H9 (cell line): ENCODE measurements at regions not wholly inside any gene's neighbourhood (a gene's known extent, or its start where the extent isn't known, plus 50 kb on each side); places are given as distances from the start of the nearest gene placed in this dataset.

Source experiments
- DNase-seq: peaks from one replicate; pipeline ENCODE4 v3.0.0-alpha.2; 2017
- H2AFZ ChIP-seq: one replicate; pipeline ENCODE4 v1.6.1; 2013; ENCODE audit warnings: mild to moderate bottlenecking, low read length, control low read depth, moderate library complexity
- H2AK5ac ChIP-seq: 2 replicates; pipeline ENCODE4 v1.6.1; 2013; ENCODE audit warnings: low read length, control low read depth, mixed read lengths; ENCODE audit not compliant: insufficient read length
- H2BK120ac ChIP-seq: one replicate; pipeline ENCODE4 v1.6.1; 2013; ENCODE audit warnings: low read depth, mild to moderate bottlenecking, low read length, control low read depth, inconsistent platforms; ENCODE audit not compliant: poor library complexity, severe bottlenecking
- H2BK12ac ChIP-seq: 2 replicates; pipeline ENCODE4 v1.6.1; 2013; ENCODE audit warnings: low read length, control low read depth, mixed read lengths, low read depth; ENCODE audit not compliant: insufficient read length
- H2BK15ac ChIP-seq: 2 replicates; pipeline ENCODE4 v1.6.1; 2013; ENCODE audit warnings: low read depth, low read length, control low read depth
- H2BK20ac ChIP-seq: one replicate; pipeline ENCODE4 v1.6.1; 2013; ENCODE audit warnings: low read depth, mild to moderate bottlenecking, low read length, control low read depth, inconsistent platforms; ENCODE audit not compliant: poor library complexity, severe bottlenecking
- H2BK5ac ChIP-seq: 2 replicates; pipeline ENCODE4 v1.6.1; 2013; ENCODE audit warnings: low read length, control low read depth, mixed read lengths; ENCODE audit not compliant: insufficient read length
- H3K14ac ChIP-seq: 2 replicates; pipeline ENCODE4 v1.6.1; 2013; ENCODE audit warnings: low read length, control low read depth; ENCODE audit not compliant: insufficient read depth
- H3K18ac ChIP-seq: 2 replicates; pipeline ENCODE4 v1.6.1; 2013; ENCODE audit warnings: low read depth, mild to moderate bottlenecking, mixed read lengths, low read length, control low read depth; ENCODE audit not compliant: insufficient read length
- H3K23ac ChIP-seq: 2 replicates; pipeline ENCODE4 v1.6.1; 2013; ENCODE audit warnings: low read length, control low read depth, mixed read lengths, low read depth; ENCODE audit not compliant: insufficient read length
- H3K23me2 ChIP-seq: 2 replicates; pipeline ENCODE4 v1.6.1; 2013; ENCODE audit warnings: low read depth, mild to moderate bottlenecking, mixed read lengths, low read length, control low read depth; ENCODE audit not compliant: insufficient read length, poor library complexity, severe bottlenecking
- H3K27ac ChIP-seq: 2 replicates; pipeline ENCODE4 v1.5.1; 2013; ENCODE audit warnings: low read length, control low read depth, mixed read lengths, low read depth; ENCODE audit not compliant: insufficient read length
- H3K27me3 ChIP-seq: 2 replicates; pipeline ENCODE4 v1.6.1; 2013; ENCODE audit warnings: low read length, control low read depth, inconsistent platforms; ENCODE audit not compliant: insufficient read depth
- H3K4ac ChIP-seq: 2 replicates; pipeline ENCODE4 v1.6.1; 2013; ENCODE audit warnings: low read depth, mild to moderate bottlenecking, control low read depth, inconsistent platforms, low read length, moderate library complexity
- H3K4me1 ChIP-seq: 2 replicates; pipeline ENCODE4 v1.6.1; 2013; ENCODE audit warnings: low read length, control low read depth, inconsistent platforms; ENCODE audit not compliant: insufficient read depth
- H3K4me2 ChIP-seq: 2 replicates; pipeline ENCODE4 v1.6.1; 2013; ENCODE audit warnings: low read length, control low read depth, mixed read lengths; ENCODE audit not compliant: insufficient read length, insufficient read depth
- H3K56ac ChIP-seq: 2 replicates; pipeline ENCODE4 v1.6.1; 2013; ENCODE audit warnings: low read depth, mild to moderate bottlenecking, mixed read lengths, low read length, control low read depth; ENCODE audit not compliant: insufficient read length
- H3K79me1 ChIP-seq: 2 replicates; pipeline ENCODE4 v1.6.1; 2013; ENCODE audit warnings: low read depth, mild to moderate bottlenecking, moderate library complexity, low read length, control low read depth, inconsistent platforms; ENCODE audit not compliant: insufficient read depth, poor library complexity, severe bottlenecking
- H3K79me2 ChIP-seq: 2 replicates; pipeline ENCODE4 v1.6.1; 2013; ENCODE audit warnings: low read length, control low read depth, inconsistent platforms; ENCODE audit not compliant: insufficient read depth
- H3K9ac ChIP-seq: 2 replicates; pipeline ENCODE4 v1.6.1; 2013; ENCODE audit warnings: low read length, control low read depth, mixed read lengths; ENCODE audit not compliant: insufficient read length; ENCODE audit errors: extremely low read depth
- H3K9me3 ChIP-seq: one replicate; pipeline ENCODE4 v1.6.1; 2013; ENCODE audit warnings: low read depth, low read length, inconsistent platforms; ENCODE audit not compliant: control insufficient read depth
- H3T11ph ChIP-seq: one replicate; pipeline ENCODE4 v1.6.1; 2013; ENCODE audit warnings: mild to moderate bottlenecking, low read length, control low read depth, inconsistent platforms
- H4K20me1 ChIP-seq: one replicate; pipeline ENCODE4 v1.6.1; 2013; ENCODE audit not compliant: control insufficient read depth, insufficient read length, insufficient read depth
- H4K5ac ChIP-seq: 2 replicates; pipeline ENCODE4 v1.6.1; 2013; ENCODE audit warnings: low read depth, mild to moderate bottlenecking, mixed read lengths, low read length, control low read depth; ENCODE audit not compliant: insufficient read length
- H4K8ac ChIP-seq: replicated peaks from 2 replicates; pipeline ENCODE4 v1.6.1; 2013; ENCODE audit warnings: low read length, control low read depth, mixed read lengths, low read depth; ENCODE audit not compliant: insufficient read length
- H4K91ac ChIP-seq: 2 replicates; pipeline ENCODE4 v1.6.1; 2013; ENCODE audit warnings: low read depth, mild to moderate bottlenecking, moderate library complexity, mixed read lengths, low read length, control low read depth; ENCODE audit not compliant: insufficient read length
- H3K27ac Mint-ChIP-seq, 3 experiments: 2 replicates in 2 of 3; 3 replicates in 1 of 3; pipeline ENCODE4 v1.8.0; 2020 to 2021; ENCODE audit warnings: mixed read lengths in 3 of 3, mild to moderate bottlenecking in 1 of 3, moderate library complexity in 1 of 3
- H3K27me3 Mint-ChIP-seq: 2 replicates; pipeline ENCODE4 v1.8.0; 2021; ENCODE audit warnings: low read depth, mild to moderate bottlenecking, moderate library complexity, mixed read lengths
- H3K36me3 Mint-ChIP-seq, 3 experiments: 2 replicates in 2 of 3; 3 replicates in 1 of 3; pipeline ENCODE4 v1.8.0; 2020 to 2021; ENCODE audit warnings: low read depth in 3 of 3, mixed read lengths in 3 of 3; ENCODE audit not compliant: insufficient read depth in 1 of 3
- H3K4me1 Mint-ChIP-seq, 2 experiments: 2 replicates each; pipeline ENCODE4 v1.8.0; 2020; ENCODE audit warnings: mixed read lengths in 2 of 2
- H3K4me3 Mint-ChIP-seq, 2 experiments: 2 replicates in 1 of 2; 3 replicates in 1 of 2; pipeline ENCODE4 v1.8.0; 2020 to 2021; ENCODE audit warnings: mild to moderate bottlenecking in 2 of 2, mixed read lengths in 2 of 2, moderate library complexity in 1 of 2
- H3K9me3 Mint-ChIP-seq, 2 experiments: 2 replicates in 1 of 2; 3 replicates in 1 of 2; pipeline ENCODE4 v1.8.0; 2020; ENCODE audit warnings: mild to moderate bottlenecking in 2 of 2, mixed read lengths in 2 of 2, moderate library complexity in 1 of 2
- CTCF ChIP-seq: fragments of 200-600 bp; sonication (generic); conservative IDR thresholded peaks from 3 replicates; pipeline ENCODE4 v1.8.0; 2021; ENCODE audit warnings: antibody characterized with exemption, mild to moderate bottlenecking
- WGBS: extraction: QIAGEN DNeasy Blood & Tissue Kit; methylation state at CpG from one replicate; pipeline ENCODE4 v1.1.7; 2013; ENCODE audit warnings: missing lambda C conversion rate, low lambda C conversion rate, mixed read lengths; ENCODE audit not compliant: insufficient read length; ENCODE audit errors: extremely low coverage; 5-methylcytosine and 5-hydroxymethylcytosine counted together

GRCh38 chr1:95375174-95375573, 141.2 kb downstream of the RWDD3 start:
- Histone ChIP-seq H3K27me3 (no peaks in the 10 kb centered on the region), H3K4ac (no peak overlapping the region), H3K79me1 (no peaks in the 10 kb centered on the region), H2BK12ac (no peak overlapping the region), H3K79me2 (no peaks in the 10 kb centered on the region), H2BK120ac (no peak overlapping the region), H2AK5ac (no peak overlapping the region), H4K20me1 (no peaks in the 10 kb centered on the region), H2BK15ac (no peak overlapping the region), H2BK5ac (no peak overlapping the region), H3K4me1 (no peaks in the 10 kb centered on the region), H3K56ac (no peak overlapping the region), H3K9me3 (no peaks in the 10 kb centered on the region), H3K23me2 (no peaks in the 10 kb centered on the region), H3K23ac (no peak overlapping the region), H3K27ac (no peak overlapping the region), H3K9ac (no peak overlapping the region), H4K5ac (no peak overlapping the region), H3K18ac (no peak overlapping the region), H3K4me2 (no peak overlapping the region), H4K91ac (no peak overlapping the region), H3T11ph (no peak overlapping the region), H3K14ac (no peak overlapping the region), H4K8ac (no peak overlapping the region), H2BK20ac (no peak overlapping the region), H2AFZ (no peak overlapping the region)
- Mint-ChIP-seq H3K36me3 (no peaks in the 10 kb centered on the region), H3K27ac (no peak overlapping the region), H3K9me3 (no peaks in the 10 kb centered on the region), H3K4me3 (no peak overlapping the region), H3K4me1 (no peaks in the 10 kb centered on the region; a peak in 1 of 4 replicates), H3K27me3 (no peaks in the 10 kb centered on the region)
- TF ChIP-seq CTCF = no peak
- no CpG with 5 or more reads among the region's 4 CpGs for WGBS
- no peak for DNase-seq
